ENCODE measurements at regions not wholly inside any gene's neighbourhood (a gene's known extent, or its start where the extent isn't known, plus 50 kb on each side); places are given as distances from the start of the nearest gene placed in this dataset.

DNA sequence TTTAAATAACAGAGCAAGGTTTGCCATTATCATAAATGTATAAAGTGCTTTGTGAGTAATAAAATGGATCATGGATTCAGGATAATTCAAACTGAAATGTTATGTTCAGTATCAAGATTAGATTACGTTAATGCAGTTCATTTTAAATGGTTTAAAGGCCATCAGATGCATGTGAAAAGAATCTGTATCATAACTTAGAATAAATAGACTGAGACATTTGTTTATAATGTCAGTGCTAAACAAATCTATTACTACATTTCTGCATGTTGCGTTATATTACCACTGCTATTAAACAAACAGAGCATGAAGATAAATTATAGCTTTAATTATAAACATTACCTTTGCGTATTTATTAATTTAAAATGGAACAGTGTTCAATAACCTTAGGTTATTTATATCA is 160.2 kb downstream of the TOX3 start:
- H3K4me1 ChIP-seq (ENCODE audit: control insufficient read depth in 1 of 2, low read depth in 2 of 2): no peaks in the 10 kb centered on the region
- TF ChIP-seq, protein P1, sequence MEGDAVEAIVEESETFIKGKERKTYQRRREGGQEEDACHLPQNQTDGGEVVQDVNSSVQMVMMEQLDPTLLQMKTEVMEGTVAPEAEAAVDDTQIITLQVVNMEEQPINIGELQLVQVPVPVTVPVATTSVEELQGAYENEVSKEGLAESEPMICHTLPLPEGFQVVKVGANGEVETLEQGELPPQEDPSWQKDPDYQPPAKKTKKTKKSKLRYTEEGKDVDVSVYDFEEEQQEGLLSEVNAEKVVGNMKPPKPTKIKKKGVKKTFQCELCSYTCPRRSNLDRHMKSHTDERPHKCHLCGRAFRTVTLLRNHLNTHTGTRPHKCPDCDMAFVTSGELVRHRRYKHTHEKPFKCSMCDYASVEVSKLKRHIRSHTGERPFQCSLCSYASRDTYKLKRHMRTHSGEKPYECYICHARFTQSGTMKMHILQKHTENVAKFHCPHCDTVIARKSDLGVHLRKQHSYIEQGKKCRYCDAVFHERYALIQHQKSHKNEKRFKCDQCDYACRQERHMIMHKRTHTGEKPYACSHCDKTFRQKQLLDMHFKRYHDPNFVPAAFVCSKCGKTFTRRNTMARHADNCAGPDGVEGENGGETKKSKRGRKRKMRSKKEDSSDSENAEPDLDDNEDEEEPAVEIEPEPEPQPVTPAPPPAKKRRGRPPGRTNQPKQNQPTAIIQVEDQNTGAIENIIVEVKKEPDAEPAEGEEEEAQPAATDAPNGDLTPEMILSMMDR (IDR thresholded peaks at IDR 0.05): no peak
- no peaks in the 10 kb centered on the region for H3K9me3 ChIP-seq
- ATAC-seq (ENCODE audit: insufficient number of reproducible peaks, low FRiP score, low read depth) (no peak), DNase-seq (ENCODE audit: low spot score) (no peak)
- H3K27ac ChIP-seq: no peak overlapping the region
- no peaks in the 10 kb centered on the region for H3K36me3 ChIP-seq
- no peaks in the 10 kb centered on the region for H3K27me3 ChIP-seq (replicated peaks; ENCODE audit: insufficient read depth)
- no peak overlapping the region for H3K4me3 ChIP-seq

DNA sequence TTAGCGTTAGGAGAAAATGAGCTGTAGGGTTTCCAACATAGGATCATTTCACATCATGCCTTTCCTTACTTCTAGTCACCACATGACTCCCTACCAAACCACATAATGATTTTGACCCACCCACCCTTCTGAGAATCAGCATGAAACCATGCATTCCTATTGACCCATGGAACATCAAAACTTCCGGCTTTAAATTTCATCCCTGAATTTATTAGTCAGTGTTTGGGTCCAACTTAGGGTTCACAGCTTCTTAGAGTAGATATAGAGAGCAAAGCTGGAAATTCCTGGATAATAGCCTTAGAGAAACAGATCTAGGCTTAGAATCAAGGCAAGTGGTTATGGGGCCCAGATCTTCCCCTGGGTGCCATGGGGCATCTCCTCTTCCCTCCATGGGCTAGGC is 162.6 kb downstream of the TOX3 start:
- DNase-seq (ENCODE audit: low spot score) (no peak), ATAC-seq (ENCODE audit: insufficient number of reproducible peaks, low FRiP score, low read depth) (no peak)
- Histone ChIP-seq H3K27me3 (replicated peaks; ENCODE audit: insufficient read depth) (no peaks in the 10 kb centered on the region), H3K27ac (no peak overlapping the region), H3K4me1 (ENCODE audit: control insufficient read depth in 1 of 2, low read depth in 2 of 2) (no peaks in the 10 kb centered on the region), H3K4me3 (no peak overlapping the region), H3K36me3 (no peaks in the 10 kb centered on the region), H3K9me3 (no peaks in the 10 kb centered on the region)
- TF ChIP-seq, protein P1 (IDR thresholded peaks at IDR 0.05): no peak

DNA sequence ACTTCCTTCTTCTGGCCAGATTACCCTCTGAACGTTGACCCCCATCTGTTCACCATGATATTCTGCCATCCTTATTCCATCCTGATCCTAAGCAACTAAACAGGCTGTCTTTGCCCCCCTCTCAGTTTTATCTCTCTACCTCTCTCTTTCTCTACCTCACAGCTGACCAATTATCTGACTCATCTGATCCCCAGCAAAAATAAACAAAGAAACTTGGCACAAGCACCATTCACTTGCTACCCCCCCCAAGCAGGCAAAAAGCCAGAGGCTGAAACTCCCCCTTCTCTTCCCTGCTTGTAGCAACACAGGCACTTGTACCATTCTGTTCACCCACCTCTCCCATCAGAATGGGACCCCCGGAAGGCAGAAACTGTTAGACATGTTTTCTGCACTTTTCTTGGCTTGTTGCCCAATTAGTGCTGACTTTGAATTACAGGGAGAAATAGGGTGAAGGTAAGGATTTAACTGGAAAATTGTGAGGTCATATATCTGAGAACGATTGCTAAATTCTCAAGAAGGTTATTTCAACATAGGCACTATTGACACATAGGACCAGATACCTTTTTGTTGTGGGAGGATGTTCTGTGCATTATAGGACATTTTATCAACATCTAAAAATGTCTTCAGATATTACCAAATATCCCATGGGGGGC is 163.2 kb downstream of the TOX3 start:
- TF ChIP-seq, protein P1 (IDR thresholded peaks at IDR 0.05): no peak
- Histone ChIP-seq H3K27me3 (replicated peaks; ENCODE audit: insufficient read depth) (no peaks in the 10 kb centered on the region), H3K4me1 (ENCODE audit: control insufficient read depth in 1 of 2, low read depth in 2 of 2) (no peaks in the 10 kb centered on the region), H3K27ac (no peak overlapping the region), H3K9me3 (no peaks in the 10 kb centered on the region), H3K36me3 (no peaks in the 10 kb centered on the region), H3K4me3 (no peak overlapping the region)
- no peak for ATAC-seq (ENCODE audit: insufficient number of reproducible peaks, low FRiP score, low read depth)
- no peak for DNase-seq (ENCODE audit: low spot score)

DNA sequence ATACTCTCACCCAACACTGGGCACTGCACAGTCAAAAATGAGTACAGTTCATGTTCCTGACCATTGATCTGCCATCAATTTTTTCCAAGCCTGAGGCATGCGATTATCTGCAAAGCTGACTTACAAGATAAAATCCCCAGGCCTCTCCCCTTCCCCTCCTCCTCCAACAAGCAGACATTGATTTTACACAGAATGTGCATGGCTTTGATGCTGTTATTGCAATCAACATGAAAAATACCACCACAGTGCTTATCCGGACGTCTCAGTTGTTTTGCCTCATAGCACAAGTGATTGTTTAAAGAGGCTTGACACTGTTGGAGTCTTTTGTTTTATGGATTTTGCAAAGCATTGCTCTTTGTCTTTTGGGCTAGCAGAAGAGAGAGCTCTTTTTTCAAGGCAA is 163.8 kb downstream of the TOX3 start:
- TF ChIP-seq, protein P1 (IDR thresholded peaks at IDR 0.05): no peak
- no peaks in the 10 kb centered on the region for H3K27me3 ChIP-seq (replicated peaks; ENCODE audit: insufficient read depth)
- no peak overlapping the region for H3K27ac ChIP-seq
- H3K4me3 ChIP-seq: no peak overlapping the region
- ATAC-seq (ENCODE audit: insufficient number of reproducible peaks, low FRiP score, low read depth): no peak
- no peaks in the 10 kb centered on the region for H3K4me1 ChIP-seq (ENCODE audit: control insufficient read depth in 1 of 2, low read depth in 2 of 2)
- no peak for DNase-seq (ENCODE audit: low spot score)
- no peaks in the 10 kb centered on the region for H3K36me3 ChIP-seq
- no peaks in the 10 kb centered on the region for H3K9me3 ChIP-seq

DNA sequence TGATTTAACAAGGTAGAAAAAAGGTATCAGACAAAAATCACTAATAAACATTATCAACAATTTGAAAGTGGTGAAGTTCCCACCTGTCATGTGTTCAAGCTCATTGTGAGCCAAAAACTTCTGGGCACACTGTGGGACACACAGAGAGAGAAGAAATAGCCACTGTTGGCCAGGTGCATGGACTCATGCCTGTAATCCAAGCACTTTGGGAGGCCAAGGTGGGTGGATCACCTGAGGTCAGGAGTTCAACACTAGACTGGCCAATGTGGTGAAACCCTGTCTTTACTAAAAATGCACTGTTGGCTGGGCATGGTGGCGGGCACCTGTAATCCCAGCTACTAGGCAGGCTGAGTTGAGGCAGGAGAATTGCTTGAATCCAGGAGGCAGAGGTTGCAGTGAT is 167.4 kb downstream of the TOX3 start:
- Histone ChIP-seq H3K4me3 (no peak overlapping the region), H3K9me3 (no peaks in the 10 kb centered on the region), H3K27ac (no peak overlapping the region), H3K36me3 (no peaks in the 10 kb centered on the region), H3K4me1 (ENCODE audit: control insufficient read depth in 1 of 2, low read depth in 2 of 2) (no peaks in the 10 kb centered on the region), H3K27me3 (replicated peaks; ENCODE audit: insufficient read depth) (no peaks in the 10 kb centered on the region)
- TF ChIP-seq, protein P1 (IDR thresholded peaks at IDR 0.05): no peak
- ATAC-seq (ENCODE audit: insufficient number of reproducible peaks, low FRiP score, low read depth) (no peak), DNase-seq (ENCODE audit: low spot score) (no peak)

Data from thoracic aorta (tissue), 2 donors.